ENCODE measurements at regions not wholly inside any gene's neighbourhood (a gene's known extent, or its start where the extent isn't known, plus 50 kb on each side); places are given as distances from the start of the nearest gene placed in this dataset.

DNA sequence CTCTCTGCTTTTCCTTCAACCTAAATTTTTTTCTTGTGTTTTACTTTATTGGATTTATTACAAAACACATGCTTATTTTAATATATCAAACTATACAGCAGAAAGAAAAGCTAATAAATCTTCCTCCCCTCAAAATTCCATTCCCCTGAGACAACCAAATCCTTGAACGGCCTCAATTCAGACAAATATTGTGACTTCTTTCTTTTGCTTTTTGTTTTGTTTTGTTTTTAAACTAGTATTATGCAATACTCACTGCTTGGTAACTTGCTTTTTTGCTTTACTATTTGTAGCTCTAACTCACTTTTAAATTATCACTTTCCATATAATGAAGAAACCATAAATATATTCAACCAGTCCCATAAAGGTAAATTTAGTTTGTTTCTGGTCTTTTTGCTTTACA is 59.4 kb upstream of the CDK1 start:
- Histone ChIP-seq H3K4me3 (ENCODE audit: low read depth in 1 of 2, low read length in 2 of 2) (no peak overlapping the region), H3K4me2 (ENCODE audit: insufficient read depth, low read length) (no peak overlapping the region), H2AFZ (ENCODE audit: low read depth, low read length) (no peak overlapping the region)

DNA sequence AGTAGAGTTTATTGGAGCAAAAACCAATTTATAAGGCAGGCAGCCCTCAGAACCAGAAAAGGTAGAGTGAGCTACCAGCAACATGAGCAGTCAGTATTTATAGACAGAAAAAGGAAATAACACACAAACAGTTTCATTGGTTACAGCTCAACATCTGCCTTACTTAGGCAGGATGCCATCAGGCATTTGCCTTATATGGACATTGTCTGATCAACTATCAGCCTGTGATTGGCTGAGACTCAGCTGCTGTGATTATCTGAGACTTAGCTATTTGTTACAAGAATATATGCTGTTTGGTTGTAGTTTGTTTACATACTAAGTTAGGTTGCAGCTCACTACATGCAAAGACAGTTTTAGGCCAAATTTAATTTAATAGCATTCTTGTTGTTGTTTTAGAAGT is 60.4 kb upstream of the CDK1 start:
- Histone ChIP-seq H3K27ac (ENCODE audit: low read length) (no peak overlapping the region), H3K36me3 (ENCODE audit: insufficient read depth, low read length) (no peaks in the 10 kb centered on the region), H4K20me1 (ENCODE audit: insufficient read depth, low read length) (no peaks in the 10 kb centered on the region), H3K4me1 (ENCODE audit: insufficient read depth, low read length) (no peaks in the 10 kb centered on the region), H3K9me3 (ENCODE audit: insufficient read depth, low read length, severe bottlenecking) (no peaks in the 10 kb centered on the region), H3K4me2 (ENCODE audit: insufficient read depth, low read length) (no peak overlapping the region), H3K4me3 (ENCODE audit: low read depth in 1 of 2, low read length in 2 of 2) (no peak overlapping the region), H3K79me2 (ENCODE audit: insufficient read depth, low read length) (no peaks in the 10 kb centered on the region), H3K27me3 (ENCODE audit: insufficient read depth, low read length, poor library complexity) (no peaks in the 10 kb centered on the region), H3K9ac (ENCODE audit: low read depth, low read length) (no peak overlapping the region), H2AFZ (ENCODE audit: low read depth, low read length) (no peak overlapping the region)
- DNase-seq (no peak), ATAC-seq (ENCODE audit: insufficient read depth, low read depth) (no peak)
- TF ChIP-seq, protein P1, sequence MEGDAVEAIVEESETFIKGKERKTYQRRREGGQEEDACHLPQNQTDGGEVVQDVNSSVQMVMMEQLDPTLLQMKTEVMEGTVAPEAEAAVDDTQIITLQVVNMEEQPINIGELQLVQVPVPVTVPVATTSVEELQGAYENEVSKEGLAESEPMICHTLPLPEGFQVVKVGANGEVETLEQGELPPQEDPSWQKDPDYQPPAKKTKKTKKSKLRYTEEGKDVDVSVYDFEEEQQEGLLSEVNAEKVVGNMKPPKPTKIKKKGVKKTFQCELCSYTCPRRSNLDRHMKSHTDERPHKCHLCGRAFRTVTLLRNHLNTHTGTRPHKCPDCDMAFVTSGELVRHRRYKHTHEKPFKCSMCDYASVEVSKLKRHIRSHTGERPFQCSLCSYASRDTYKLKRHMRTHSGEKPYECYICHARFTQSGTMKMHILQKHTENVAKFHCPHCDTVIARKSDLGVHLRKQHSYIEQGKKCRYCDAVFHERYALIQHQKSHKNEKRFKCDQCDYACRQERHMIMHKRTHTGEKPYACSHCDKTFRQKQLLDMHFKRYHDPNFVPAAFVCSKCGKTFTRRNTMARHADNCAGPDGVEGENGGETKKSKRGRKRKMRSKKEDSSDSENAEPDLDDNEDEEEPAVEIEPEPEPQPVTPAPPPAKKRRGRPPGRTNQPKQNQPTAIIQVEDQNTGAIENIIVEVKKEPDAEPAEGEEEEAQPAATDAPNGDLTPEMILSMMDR (IDR thresholded peaks at IDR 0.05; ENCODE audit: borderline replicate concordance, extremely low read depth, low read length, poor library complexity, severe bottlenecking) = no peak
- no peak for TF ChIP-seq EZH2 (IDR thresholded peaks at IDR 0.05; ENCODE audit: borderline replicate concordance, low read depth, low read length, severe bottlenecking)

More for the DNA sequence above, 59.4 kb upstream of the CDK1 start:
- H3K9me3 ChIP-seq (ENCODE audit: insufficient read depth, low read length, severe bottlenecking) = no peaks in the 10 kb centered on the region
- TF ChIP-seq, protein P1 (IDR thresholded peaks at IDR 0.05; ENCODE audit: borderline replicate concordance, extremely low read depth, low read length, poor library complexity, severe bottlenecking) = no peak
- no peak for TF ChIP-seq EZH2 (IDR thresholded peaks at IDR 0.05; ENCODE audit: borderline replicate concordance, low read depth, low read length, severe bottlenecking)
- H3K36me3 ChIP-seq (ENCODE audit: insufficient read depth, low read length) = no peaks in the 10 kb centered on the region
- no peaks in the 10 kb centered on the region for H3K4me1 ChIP-seq (ENCODE audit: insufficient read depth, low read length)
- no peak for ATAC-seq (ENCODE audit: insufficient read depth, low read depth)
- no peaks in the 10 kb centered on the region for H4K20me1 ChIP-seq (ENCODE audit: insufficient read depth, low read length)
- H3K27me3 ChIP-seq (ENCODE audit: insufficient read depth, low read length, poor library complexity) = no peaks in the 10 kb centered on the region
- H3K27ac ChIP-seq (ENCODE audit: low read length) = no peak overlapping the region
- H3K79me2 ChIP-seq (ENCODE audit: insufficient read depth, low read length) = no peaks in the 10 kb centered on the region
- DNase-seq = no peak
- no peak overlapping the region for H3K9ac ChIP-seq (ENCODE audit: low read depth, low read length)

- H3K4me3 ChIP-seq (ENCODE audit: low read depth in 1 of 2, low read length in 2 of 2) = no peak overlapping the region
- DNase-seq (no peak), ATAC-seq (ENCODE audit: insufficient read depth, low read depth) (no peak)
- no peaks in the 10 kb centered on the region for H3K79me2 ChIP-seq (ENCODE audit: insufficient read depth, low read length)
- H3K27ac ChIP-seq (ENCODE audit: low read length) = no peak overlapping the region
- H2AFZ ChIP-seq (ENCODE audit: low read depth, low read length) = no peak overlapping the region
- H3K9ac ChIP-seq (ENCODE audit: low read depth, low read length) = no peak overlapping the region
- no peak overlapping the region for H3K4me2 ChIP-seq (ENCODE audit: insufficient read depth, low read length)
- H4K20me1 ChIP-seq (ENCODE audit: insufficient read depth, low read length) = no peaks in the 10 kb centered on the region
- no peak for TF ChIP-seq EZH2 (IDR thresholded peaks at IDR 0.05; ENCODE audit: borderline replicate concordance, low read depth, low read length, severe bottlenecking)
- TF ChIP-seq, protein P1 (IDR thresholded peaks at IDR 0.05; ENCODE audit: borderline replicate concordance, extremely low read depth, low read length, poor library complexity, severe bottlenecking) = no peak
- no peaks in the 10 kb centered on the region for H3K27me3 ChIP-seq (ENCODE audit: insufficient read depth, low read length, poor library complexity)
- H3K36me3 ChIP-seq (ENCODE audit: insufficient read depth, low read length) = no peaks in the 10 kb centered on the region
- H3K9me3 ChIP-seq (ENCODE audit: insufficient read depth, low read length, severe bottlenecking) = no peaks in the 10 kb centered on the region
- H3K4me1 ChIP-seq (ENCODE audit: insufficient read depth, low read length) = no peaks in the 10 kb centered on the region
Observed at GRCh38 chr10:60714233-60714632, 64.0 kb upstream of the CDK1 start.

GRCh38 chr10:60711496-60711895 is 66.8 kb upstream of the CDK1 start:
- no peak overlapping the region for H3K9ac ChIP-seq (ENCODE audit: low read depth, low read length)

More at GRCh38 chr10:60711496-60711895, 66.8 kb upstream of the CDK1 start:
- Histone ChIP-seq H2AFZ (ENCODE audit: low read depth, low read length) (no peak overlapping the region), H3K4me1 (ENCODE audit: insufficient read depth, low read length) (no peaks in the 10 kb centered on the region), H3K36me3 (ENCODE audit: insufficient read depth, low read length) (no peaks in the 10 kb centered on the region), H4K20me1 (ENCODE audit: insufficient read depth, low read length) (no peaks in the 10 kb centered on the region), H3K79me2 (ENCODE audit: insufficient read depth, low read length) (no peaks in the 10 kb centered on the region), H3K4me3 (ENCODE audit: low read depth in 1 of 2, low read length in 2 of 2) (no peak overlapping the region), H3K27ac (ENCODE audit: low read length) (no peak overlapping the region), H3K27me3 (ENCODE audit: insufficient read depth, low read length, poor library complexity) (peaks cover 3% of the 10 kb centered on the region), H3K4me2 (ENCODE audit: insufficient read depth, low read length) (no peak overlapping the region), H3K9me3 (ENCODE audit: insufficient read depth, low read length, severe bottlenecking) (no peaks in the 10 kb centered on the region)
- ATAC-seq (ENCODE audit: insufficient read depth, low read depth) (no peak), DNase-seq (no peak)
- TF ChIP-seq EZH2 (IDR thresholded peaks at IDR 0.05; ENCODE audit: borderline replicate concordance, low read depth, low read length, severe bottlenecking) = no peak
- TF ChIP-seq, protein P1 (IDR thresholded peaks at IDR 0.05; ENCODE audit: borderline replicate concordance, extremely low read depth, low read length, poor library complexity, severe bottlenecking) = no peak

Data from DND-41 (cell line).